H1 (cell line): ENCODE measurements at regions not wholly inside any gene's neighbourhood (a gene's known extent, or its start where the extent isn't known, plus 50 kb on each side); places are given as distances from the start of the nearest gene placed in this dataset.

Source experiments
- CTCF ChIA-PET: fragments of 300-600 bp; sonication (Branson Sonifier 250); formaldehyde crosslinking; loops from one replicate; lab custom pipeline; 2021; ENCODE audit not compliant: partially characterized antibody; lab: Charles Lee
- POLR2A ChIA-PET: fragments of 300-600 bp; sonication (Branson Sonifier 250); formaldehyde crosslinking; loops from one replicate; lab custom pipeline; 2021; ENCODE audit warnings: inconsistent platforms; ENCODE audit not compliant: partially characterized antibody; lab: Charles Lee
- DNase-seq, 2 experiments: peaks; one replicate each; pipeline versions ENCODE4 v3.0.0 to v3.0.0-alpha.2; 2010 to 2022; ENCODE audit warnings: low spot score in 2 of 2, low read depth in 1 of 2, mixed read lengths in 1 of 2
- FAIRE-seq: peaks from 2 replicates; lab custom pipeline; 2011; peaks lifted over from hg19 to GRCh38; lab: Jason Lieb, UNC
- H2AFZ ChIP-seq: 2 replicates; pipeline ENCODE4 v1.8.1; 2012; ENCODE audit warnings: low read length, inconsistent platforms
- H2AK5ac ChIP-seq: 2 replicates; pipeline ENCODE4 v1.6.1; 2013; ENCODE audit warnings: low read depth, low read length
- H2BK120ac ChIP-seq: replicated peaks from 2 replicates; pipeline ENCODE3; 2013; ENCODE audit warnings: low read depth, low read length, inconsistent platforms
- H2BK12ac ChIP-seq: 2 replicates; pipeline ENCODE4 v1.6.1; 2013; ENCODE audit warnings: low read depth, low read length
- H2BK15ac ChIP-seq: 2 replicates; pipeline ENCODE4 v1.6.1; 2013; ENCODE audit warnings: low read length
- H2BK20ac ChIP-seq: 2 replicates; pipeline ENCODE4 v1.6.1; 2013; ENCODE audit warnings: low read length
- H2BK5ac ChIP-seq: 2 replicates; pipeline ENCODE4 v1.6.1; 2013; ENCODE audit warnings: low read depth, low read length
- H3K14ac ChIP-seq: 2 replicates; pipeline ENCODE4 v1.6.1; 2013; ENCODE audit warnings: inconsistent platforms; ENCODE audit not compliant: insufficient read length
- H3K18ac ChIP-seq: 2 replicates; pipeline ENCODE4 v1.6.1; 2013; ENCODE audit warnings: low read length; ENCODE audit errors: extremely low read depth
- H3K23ac ChIP-seq: 2 replicates; pipeline ENCODE4 v1.6.1; 2013; ENCODE audit warnings: inconsistent platforms; ENCODE audit not compliant: insufficient read length
- H3K23me2 ChIP-seq: 2 replicates; pipeline ENCODE4 v1.6.1; 2013; ENCODE audit warnings: low read depth, low read length
- H3K27ac ChIP-seq: 2 replicates; pipeline ENCODE4 v1.6.1; 2011; ENCODE audit warnings: low read depth, low read length, inconsistent platforms
- H3K27me3 ChIP-seq, 4 experiments: replicated peaks in 1 of 4; 1 replicate in 1 of 4; 2 replicates in 3 of 4; pipeline versions ENCODE4 v1.6.1 to v1.8.1; 2011 to 2013; ENCODE audit warnings: low read length in 3 of 4, mild to moderate bottlenecking in 3 of 4, inconsistent platforms in 2 of 4, mixed read lengths in 2 of 4, moderate library complexity in 1 of 4; ENCODE audit not compliant: control insufficient read depth in 3 of 4, insufficient read depth in 3 of 4; ENCODE audit errors: extremely low read depth in 1 of 4
- H3K36me3 ChIP-seq, 4 experiments: 2 replicates each; pipeline versions ENCODE4 v1.6.1 to v1.8.1; 2011 to 2013; ENCODE audit warnings: mild to moderate bottlenecking in 4 of 4, low read length in 3 of 4, moderate library complexity in 2 of 4, control low read depth in 1 of 4, inconsistent platforms in 1 of 4; ENCODE audit not compliant: insufficient read depth in 4 of 4, control insufficient read depth in 2 of 4
- H3K4ac ChIP-seq: replicated peaks from 2 replicates; pipeline ENCODE3; 2013; ENCODE audit warnings: low read length, low read depth, mixed read lengths, inconsistent platforms; ENCODE audit not compliant: insufficient read length
- H3K4me1 ChIP-seq, 4 experiments: replicated peaks in 1 of 4; 1 replicate in 1 of 4; 2 replicates in 3 of 4; pipeline versions ENCODE4 v1.6.1 to v1.8.1; 2011 to 2013; ENCODE audit warnings: low read length in 3 of 4, inconsistent platforms in 2 of 4, mixed read lengths in 1 of 4; ENCODE audit not compliant: insufficient read depth in 4 of 4, control insufficient read depth in 3 of 4
- H3K4me2 ChIP-seq, 2 experiments: 2 replicates each; pipeline versions ENCODE4 v1.6.1 to v1.8.1; 2011 to 2013; ENCODE audit warnings: low read depth in 2 of 2, low read length in 2 of 2, control low read depth in 1 of 2, inconsistent platforms in 1 of 2, mild to moderate bottlenecking in 1 of 2; ENCODE audit not compliant: insufficient read depth in 1 of 2
- H3K4me3 ChIP-seq, 4 experiments: fragments of 200-600, 300-600 bp in 1 of 4; sonication (generic), shearing (Covaris generic), sonication (Bioruptor Twin) in 1 of 4; 2 replicates each; pipeline versions ENCODE4 v1.5.1 to v1.8.1; 2011 to 2016; ENCODE audit warnings: low read length in 4 of 4, low read depth in 3 of 4, control low read depth in 2 of 4, inconsistent platforms in 2 of 4, mild to moderate bottlenecking in 2 of 4, mixed read lengths in 1 of 4, moderate library complexity in 1 of 4; ENCODE audit not compliant: insufficient read depth in 2 of 4; ENCODE audit errors: extremely low read depth in 1 of 4
- H3K56ac ChIP-seq: replicated peaks from 2 replicates; pipeline ENCODE3; 2013; ENCODE audit warnings: low read depth, mild to moderate bottlenecking, mixed read lengths, low read length, inconsistent platforms; ENCODE audit not compliant: insufficient read length
- H3K79me1 ChIP-seq: 2 replicates; pipeline ENCODE4 v1.6.1; 2013; ENCODE audit warnings: low read depth, low read length, control low read depth
- H3K79me2 ChIP-seq, 2 experiments: 2 replicates each; pipeline versions ENCODE4 v1.6.1 to v1.8.1; 2012 to 2013; ENCODE audit warnings: low read length in 2 of 2, mild to moderate bottlenecking in 2 of 2, inconsistent platforms in 1 of 2; ENCODE audit not compliant: insufficient read depth in 2 of 2, control insufficient read depth in 1 of 2
- H3K9ac ChIP-seq, 4 experiments: replicated peaks in 1 of 4; 1 replicate in 1 of 4; 2 replicates in 3 of 4; pipeline versions ENCODE4 v1.6.1 to v1.8.1; 2011 to 2013; ENCODE audit warnings: low read depth in 3 of 4, low read length in 3 of 4, control low read depth in 2 of 4, mild to moderate bottlenecking in 2 of 4, moderate library complexity in 2 of 4, inconsistent platforms in 1 of 4; ENCODE audit errors: extremely low read depth in 1 of 4
- H3K9me3 ChIP-seq, 2 experiments: 2 replicates each; pipeline versions ENCODE4 v1.6.1 to v1.8.1; 2012 to 2013; ENCODE audit warnings: mild to moderate bottlenecking in 2 of 2, moderate library complexity in 2 of 2, control low read depth in 1 of 2, inconsistent platforms in 1 of 2, low read depth in 1 of 2, low read length in 1 of 2, mixed read lengths in 1 of 2; ENCODE audit not compliant: insufficient read depth in 2 of 2
- H4K20me1 ChIP-seq, 2 experiments: replicated peaks in 1 of 2; 2 replicates each; pipeline versions ENCODE3 to v1.8.1; 2011 to 2013; ENCODE audit warnings: inconsistent platforms in 2 of 2, low read length in 2 of 2, mild to moderate bottlenecking in 1 of 2; ENCODE audit not compliant: insufficient read depth in 2 of 2, control insufficient read depth in 1 of 2
- H4K5ac ChIP-seq: 2 replicates; pipeline ENCODE4 v1.6.1; 2013; ENCODE audit warnings: low read length, low read depth, mixed read lengths, inconsistent platforms; ENCODE audit not compliant: insufficient read length
- H4K8ac ChIP-seq: 2 replicates; pipeline ENCODE4 v1.8.0; 2013; ENCODE audit warnings: mild to moderate bottlenecking, moderate library complexity, low read length, inconsistent platforms; ENCODE audit not compliant: insufficient read depth; ENCODE audit errors: extremely low read depth
- H4K91ac ChIP-seq: replicated peaks from 2 replicates; pipeline ENCODE3; 2013; ENCODE audit warnings: low read length, mixed read lengths, inconsistent platforms; ENCODE audit not compliant: insufficient read length
- ASH2L ChIP-seq: fragments of 200-600, 300-600 bp; sonication (generic); IDR thresholded peaks from one replicate; pipeline ENCODE4 v1.7.1; 2017; ENCODE audit warnings: low read length
- BACH1 ChIP-seq: IDR thresholded peaks from 2 replicates; pipeline ENCODE4 v1.6.1; 2012; ENCODE audit warnings: low read length, improper control_type of control experiment
- BCL11A ChIP-seq, 2 experiments: IDR thresholded peaks; one replicate each; pipeline ENCODE4 v1.6.1; 2011; ENCODE audit warnings: low read depth in 2 of 2, low read length in 2 of 2, mild to moderate bottlenecking in 2 of 2
- CBX8 ChIP-seq: fragments of 300-800, 300-1000 bp; sonication (generic); IDR thresholded peaks from 2 replicates; pipeline ENCODE4 v1.7.1; 2016; ENCODE audit warnings: low read depth, low read length, borderline replicate concordance
- EZH2 ChIP-seq: fragments of 200-600 bp; sonication (generic); IDR thresholded peaks from 2 replicates; pipeline ENCODE4 v1.7.1; 2012; ENCODE audit warnings: low read depth, mild to moderate bottlenecking, moderate library complexity, low read length, inconsistent platforms; ENCODE audit not compliant: severe bottlenecking
- HDAC6 ChIP-seq: IDR thresholded peaks from one replicate; pipeline ENCODE4 v1.7.1; 2012; ENCODE audit warnings: low read depth, mild to moderate bottlenecking, inconsistent platforms, low read length, moderate library complexity
- MAX ChIP-seq: IDR thresholded peaks from 2 replicates; pipeline ENCODE4 v1.6.1; 2012; ENCODE audit warnings: inconsistent platforms
- POLR2AphosphoS5 ChIP-seq: IDR thresholded peaks from 2 replicates; pipeline ENCODE4 v1.6.1; 2011; ENCODE audit warnings: low read depth, low read length
- TCF12 ChIP-seq: IDR thresholded peaks from 2 replicates; pipeline ENCODE4 v1.6.1; 2011; ENCODE audit warnings: low read depth, mild to moderate bottlenecking, low read length

GRCh38 chr11:26867286-26867685 is 126.6 kb upstream of the FIBIN start:
- H2BK12ac ChIP-seq, result no peak overlapping the region
- H3K4me1 ChIP-seq, result no peaks in the 10 kb centered on the region
- no peak overlapping the region for H2BK15ac ChIP-seq
- no peak overlapping the region for H3K23ac ChIP-seq
- H2BK120ac ChIP-seq, result no peak overlapping the region
- H3K27me3 ChIP-seq, result no peaks in the 10 kb centered on the region
- DNase-seq (no peak), FAIRE-seq (no peak)
- no peak overlapping the region for H4K91ac ChIP-seq
- no peak overlapping the region for H3K14ac ChIP-seq
- H4K5ac ChIP-seq, result no peak overlapping the region
- H4K20me1 ChIP-seq, result no peaks in the 10 kb centered on the region
- H4K8ac ChIP-seq, result no peak overlapping the region
- no peak overlapping the region for H2AFZ ChIP-seq
- H3K27ac ChIP-seq, result no peak overlapping the region
- CTCF ChIA-PET, result no interaction called here
- no peak overlapping the region for H3K9ac ChIP-seq
- H3K4ac ChIP-seq, result no peak overlapping the region
- no peaks in the 10 kb centered on the region for H3K23me2 ChIP-seq
- no peaks in the 10 kb centered on the region for H3K79me1 ChIP-seq
- POLR2A ChIA-PET, result no interaction called here
- no peak overlapping the region for H2BK5ac ChIP-seq
- H3K18ac ChIP-seq, result no peak overlapping the region
- H3K56ac ChIP-seq, result no peak overlapping the region
- H3K4me3 ChIP-seq, result no peak overlapping the region
- H3K4me2 ChIP-seq, result no peak overlapping the region
- H3K9me3 ChIP-seq, result 0 out of 4 replicates have a peak, but pooled peaks cover 0 to 2% of the 10 kb centered on the region in 2 experiments
- TF ChIP-seq EZH2, result no peak
- no peak for TF ChIP-seq MAX
- TF ChIP-seq BCL11A (IDR thresholded peaks at IDR 0.05; ENCODE audit: low read depth in 2 of 2, low read length in 2 of 2), result no peak
- no peak for TF ChIP-seq BACH1
- no peak for TF ChIP-seq TCF12
- TF ChIP-seq CBX8, result no peak
- TF ChIP-seq ASH2L, result no peak
- TF ChIP-seq HDAC6, result no peak
- TF ChIP-seq POLR2AphosphoS5, result no peak
- no peaks in the 10 kb centered on the region for H3K36me3 ChIP-seq
- H2BK20ac ChIP-seq, result no peak overlapping the region
- H2AK5ac ChIP-seq, result no peak overlapping the region
- no peaks in the 10 kb centered on the region for H3K79me2 ChIP-seq
